Loucy (cell line): ENCODE measurements at regions not wholly inside any gene's neighbourhood (a gene's known extent, or its start where the extent isn't known, plus 50 kb on each side); places are given as distances from the start of the nearest gene placed in this dataset.

Experiments
- H2AFZ ChIP-seq: fragments of 200-600 bp; sonication (generic); 2 replicates; pipeline ENCODE4 v1.6.0; 2016; ENCODE audit warnings: antibody characterized with exemption, mild to moderate bottlenecking, low read length, moderate library complexity
- H3F3A ChIP-seq: fragments of 200-600 bp; 2 replicates; pipeline ENCODE4 v1.6.0; 2016; ENCODE audit warnings: antibody characterized with exemption, low read depth, mild to moderate bottlenecking
- H3K27me3 ChIP-seq: fragments of 200-600 bp; sonication (generic); 2 replicates; pipeline ENCODE4 v1.6.1; 2014; ENCODE audit warnings: low read length, mild to moderate bottlenecking; ENCODE audit not compliant: insufficient read depth, poor library complexity, severe bottlenecking
- H3K36me3 ChIP-seq: fragments of 200-600 bp; sonication (generic); 2 replicates; pipeline ENCODE4 v1.6.1; 2016; ENCODE audit warnings: low read length; ENCODE audit not compliant: insufficient read depth
- H3K4me1 ChIP-seq: fragments of 200-600 bp; sonication (generic); 2 replicates; pipeline ENCODE4 v1.5.1; 2014; ENCODE audit warnings: low read length, mild to moderate bottlenecking; ENCODE audit not compliant: insufficient read depth, poor library complexity, severe bottlenecking
- H3K4me2 ChIP-seq: fragments of 200-600 bp; sonication (generic); 2 replicates; pipeline ENCODE4 v1.6.0; 2014; ENCODE audit warnings: antibody characterized with exemption, low read length, low read depth, mild to moderate bottlenecking; ENCODE audit not compliant: poor library complexity, severe bottlenecking
- H3K4me3 ChIP-seq: fragments of 200-600 bp; sonication (generic); 2 replicates; pipeline ENCODE4 v1.5.1; 2014; ENCODE audit warnings: low read length, mild to moderate bottlenecking, mixed read lengths; ENCODE audit not compliant: poor library complexity, severe bottlenecking
- H3K79me2 ChIP-seq: fragments of 200-600 bp; sonication (generic); 2 replicates; pipeline ENCODE4 v1.6.1; 2014; ENCODE audit warnings: low read length; ENCODE audit not compliant: insufficient read depth
- H3K9ac ChIP-seq: fragments of 200-600 bp; sonication (generic); 2 replicates; pipeline ENCODE4 v1.6.0; 2014; ENCODE audit warnings: mild to moderate bottlenecking, low read depth, low read length, moderate library complexity; ENCODE audit not compliant: poor library complexity, severe bottlenecking
- H3K9me2 ChIP-seq: fragments of 200-600 bp; sonication (generic); replicated peaks from 2 replicates; pipeline ENCODE4 v1.6.1; 2016; ENCODE audit warnings: low read depth, low read length, mixed read lengths
- H3K9me3 ChIP-seq: fragments of 200-600 bp; sonication (generic); 2 replicates; pipeline ENCODE4 v1.6.1; 2014; ENCODE audit warnings: mild to moderate bottlenecking, antibody characterized with exemption, low read length, low read depth; ENCODE audit not compliant: insufficient read depth
- H4K20me1 ChIP-seq: fragments of 200-600 bp; sonication (generic); 2 replicates; pipeline ENCODE4 v1.6.0; 2014; ENCODE audit warnings: antibody characterized with exemption, low read length, mild to moderate bottlenecking; ENCODE audit not compliant: insufficient read depth, poor library complexity, severe bottlenecking
- CTCF ChIP-seq: fragments of 200-600 bp; sonication (generic); conservative IDR thresholded peaks from 2 replicates; pipeline ENCODE4 v1.5.1; 2014; ENCODE audit warnings: mild to moderate bottlenecking, antibody characterized with exemption, low read length
- EZH2phosphoT487 ChIP-seq: fragments of 200-600 bp; IDR thresholded peaks from 2 replicates; pipeline ENCODE4 v1.6.1; 2018; ENCODE audit warnings: antibody characterized with exemption, mild to moderate bottlenecking, moderate library complexity, borderline replicate concordance

GRCh38 chr3:94543161-94543560 lies 480.3 kb downstream of the NSUN3 start:
- Histone ChIP-seq H3F3A (no peaks in the 10 kb centered on the region), H3K79me2 (no peaks in the 10 kb centered on the region), H3K9me2 (no peaks in the 10 kb centered on the region), H3K9ac (no peak overlapping the region), H3K36me3 (no peaks in the 10 kb centered on the region), H2AFZ (no peak overlapping the region), H4K20me1 (no peaks in the 10 kb centered on the region), H3K4me3 (no peak overlapping the region), H3K4me2 (no peak overlapping the region), H3K27me3 (no peaks in the 10 kb centered on the region), H3K9me3 (no peaks in the 10 kb centered on the region), H3K4me1 (no peaks in the 10 kb centered on the region)
- TF ChIP-seq CTCF: no peak
- no peak for TF ChIP-seq EZH2phosphoT487

GRCh38 chr3:94544131-94544789 lies 481.4 kb downstream of the NSUN3 start:
- Histone ChIP-seq H3K4me2 (no peak overlapping the region), H3K27me3 (no peaks in the 10 kb centered on the region), H3K9me3 (no peaks in the 10 kb centered on the region), H2AFZ (no peak overlapping the region), H3K36me3 (no peaks in the 10 kb centered on the region), H3K4me1 (no peaks in the 10 kb centered on the region), H4K20me1 (no peaks in the 10 kb centered on the region), H3K79me2 (no peaks in the 10 kb centered on the region), H3F3A (no peaks in the 10 kb centered on the region), H3K9me2 (no peaks in the 10 kb centered on the region), H3K9ac (no peak overlapping the region), H3K4me3 (no peak overlapping the region)
- TF ChIP-seq EZH2phosphoT487 (no peak), CTCF (no peak)

- Histone ChIP-seq H3K27me3 (no peaks in the 10 kb centered on the region), H4K20me1 (no peaks in the 10 kb centered on the region), H3K4me3 (no peak overlapping the region), H3K9me2 (no peaks in the 10 kb centered on the region), H3K4me2 (no peak overlapping the region), H2AFZ (no peak overlapping the region), H3K36me3 (no peaks in the 10 kb centered on the region), H3K79me2 (no peaks in the 10 kb centered on the region), H3K9me3 (no peaks in the 10 kb centered on the region), H3K9ac (no peak overlapping the region), H3F3A (no peaks in the 10 kb centered on the region), H3K4me1 (no peaks in the 10 kb centered on the region)
- TF ChIP-seq EZH2phosphoT487 (no peak), CTCF (no peak)
Measured at GRCh38 chr3:94548581-94549316, 485.9 kb downstream of the NSUN3 start.
